Fibroblast of lung (primary cell): ENCODE measurements at regions not wholly inside any gene's neighbourhood (a gene's known extent, or its start where the extent isn't known, plus 50 kb on each side); places are given as distances from the start of the nearest gene placed in this dataset.

ENCODE experiments used
- DNase-seq, 2 donors: peaks; one replicate each; pipeline versions ENCODE4 v3.0.0 to v3.0.0-alpha.2; 2010; ENCODE audit warnings: low read depth in 2 of 2
- H2AFZ ChIP-seq: 2 replicates; pipeline ENCODE4 v1.5.1; 2012; ENCODE audit warnings: low read length, control low read depth, inconsistent platforms
- H3K27ac ChIP-seq: 2 replicates; pipeline ENCODE4 v1.5.1; 2011; ENCODE audit warnings: low read length, control low read depth; ENCODE audit not compliant: insufficient read depth
- H3K27me3 ChIP-seq: 2 replicates; pipeline ENCODE4 v1.5.1; 2011; ENCODE audit warnings: mild to moderate bottlenecking, low read length; ENCODE audit not compliant: control insufficient read depth, insufficient read depth
- H3K36me3 ChIP-seq: 2 replicates; pipeline ENCODE4 v1.5.1; 2011; ENCODE audit warnings: low read length; ENCODE audit not compliant: control insufficient read depth, insufficient read depth
- H3K4me1 ChIP-seq: 2 replicates; pipeline ENCODE4 v1.5.1; 2011; ENCODE audit warnings: low read length; ENCODE audit not compliant: control insufficient read depth, insufficient read depth; ENCODE audit errors: extremely low read depth
- H3K4me2 ChIP-seq: 2 replicates; pipeline ENCODE4 v1.5.1; 2011; ENCODE audit warnings: low read length, control low read depth; ENCODE audit not compliant: insufficient read depth; ENCODE audit errors: extremely low read depth
- H3K4me3 ChIP-seq, 4 experiments: fragments of 200-600 bp in 1 of 4; sonication (generic) in 1 of 4; replicated peaks in 1 of 4; 2 replicates each; pipeline ENCODE4 v1.5.1; 2011 to 2016; ENCODE audit warnings: low read length in 4 of 4, low read depth in 3 of 4, mild to moderate bottlenecking in 3 of 4, control low read depth in 2 of 4, inconsistent platforms in 1 of 4, mixed read lengths in 1 of 4; ENCODE audit not compliant: insufficient read depth in 1 of 4; ENCODE audit errors: control extremely low read depth in 1 of 4
- H3K79me2 ChIP-seq: 2 replicates; pipeline ENCODE4 v1.5.1; 2012; ENCODE audit warnings: mild to moderate bottlenecking, low read length, inconsistent platforms; ENCODE audit not compliant: control insufficient read depth, insufficient read depth
- H3K9ac ChIP-seq: 2 replicates; pipeline ENCODE4 v1.5.1; 2011; ENCODE audit warnings: mild to moderate bottlenecking, low read length, control low read depth; ENCODE audit not compliant: insufficient read depth
- H3K9me3 ChIP-seq: 2 replicates; pipeline ENCODE4 v1.5.1; 2012; ENCODE audit warnings: low read depth, low read length; ENCODE audit not compliant: control insufficient read depth, insufficient read depth
- H4K20me1 ChIP-seq: 2 replicates; pipeline ENCODE4 v1.5.1; 2011; ENCODE audit warnings: low read length; ENCODE audit not compliant: control insufficient read depth, insufficient read depth; ENCODE audit errors: extremely low read depth
- EZH2 ChIP-seq: IDR thresholded peaks from 2 replicates; pipeline ENCODE4 v1.5.1; 2012; ENCODE audit warnings: low read length, control low read depth, mild to moderate bottlenecking; ENCODE audit errors: missing control alignments
- TF ChIP-seq, protein P1 (sequence below), 2 donors: IDR thresholded peaks in 1 of 2; conservative IDR thresholded peaks in 1 of 2; 1 replicate in 1 of 2; 2 replicates in 1 of 2; pipeline ENCODE4 v1.5.1; 2011 to 2012; ENCODE audit warnings: low read length in 2 of 2, control low read depth in 1 of 2, inconsistent platforms in 1 of 2, low read depth in 1 of 2, mild to moderate bottlenecking in 1 of 2

DNA sequence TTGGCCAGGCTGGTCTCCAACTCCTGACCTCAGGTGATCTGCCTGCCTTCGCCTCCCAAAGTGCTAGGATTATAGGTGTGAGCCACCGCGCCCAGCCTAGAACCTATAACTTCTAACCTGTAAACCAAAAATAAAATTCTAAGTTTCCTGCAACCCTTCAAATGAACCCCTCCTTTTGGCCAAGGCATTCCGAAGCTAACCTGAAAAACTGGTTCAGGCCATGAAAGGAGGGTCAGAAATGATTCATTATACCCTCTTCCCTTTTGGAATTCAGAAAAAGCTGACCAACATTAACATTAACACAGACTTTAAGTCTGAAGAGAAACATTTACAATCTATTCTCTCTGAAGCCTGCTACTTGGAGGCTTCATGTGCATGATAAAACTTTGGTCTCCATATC is 165.1 kb downstream of the TINAG start:
- TF ChIP-seq, protein P1, sequence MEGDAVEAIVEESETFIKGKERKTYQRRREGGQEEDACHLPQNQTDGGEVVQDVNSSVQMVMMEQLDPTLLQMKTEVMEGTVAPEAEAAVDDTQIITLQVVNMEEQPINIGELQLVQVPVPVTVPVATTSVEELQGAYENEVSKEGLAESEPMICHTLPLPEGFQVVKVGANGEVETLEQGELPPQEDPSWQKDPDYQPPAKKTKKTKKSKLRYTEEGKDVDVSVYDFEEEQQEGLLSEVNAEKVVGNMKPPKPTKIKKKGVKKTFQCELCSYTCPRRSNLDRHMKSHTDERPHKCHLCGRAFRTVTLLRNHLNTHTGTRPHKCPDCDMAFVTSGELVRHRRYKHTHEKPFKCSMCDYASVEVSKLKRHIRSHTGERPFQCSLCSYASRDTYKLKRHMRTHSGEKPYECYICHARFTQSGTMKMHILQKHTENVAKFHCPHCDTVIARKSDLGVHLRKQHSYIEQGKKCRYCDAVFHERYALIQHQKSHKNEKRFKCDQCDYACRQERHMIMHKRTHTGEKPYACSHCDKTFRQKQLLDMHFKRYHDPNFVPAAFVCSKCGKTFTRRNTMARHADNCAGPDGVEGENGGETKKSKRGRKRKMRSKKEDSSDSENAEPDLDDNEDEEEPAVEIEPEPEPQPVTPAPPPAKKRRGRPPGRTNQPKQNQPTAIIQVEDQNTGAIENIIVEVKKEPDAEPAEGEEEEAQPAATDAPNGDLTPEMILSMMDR (conservative IDR thresholded peaks at IDR 0.05 in 1 of 2, IDR thresholded peaks at IDR 0.05 in 1 of 2; ENCODE audit: low read depth in 1 of 2, low read length in 2 of 2) = no peak
- no peak for TF ChIP-seq EZH2
- no peak for DNase-seq

DNA sequence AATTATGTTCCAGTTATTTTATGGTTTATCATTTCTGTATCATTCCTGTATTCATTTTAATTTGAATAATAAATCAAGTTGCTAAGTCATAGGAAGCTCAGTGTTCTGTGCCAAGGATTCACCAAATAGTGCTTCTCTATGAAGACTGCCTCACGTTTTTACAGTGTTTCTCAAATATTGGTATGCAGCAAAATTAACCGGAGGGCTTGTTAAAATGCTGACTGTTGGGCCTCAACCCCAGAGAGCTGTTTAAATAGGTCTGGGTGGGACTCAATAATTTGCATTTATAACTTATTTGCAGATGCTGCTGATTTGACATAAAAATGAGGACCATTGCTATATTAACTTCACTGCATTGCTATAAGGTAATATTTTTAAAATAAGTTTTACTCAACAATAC is 166.7 kb downstream of the TINAG start:
- no peak for TF ChIP-seq EZH2
- TF ChIP-seq, protein P1 (conservative IDR thresholded peaks at IDR 0.05 in 1 of 2, IDR thresholded peaks at IDR 0.05 in 1 of 2; ENCODE audit: low read depth in 1 of 2, low read length in 2 of 2) = no peak
- H3K9ac ChIP-seq = no peak overlapping the region
- no peak overlapping the region for H3K4me3 ChIP-seq
- H3K27me3 ChIP-seq = no peaks in the 10 kb centered on the region
- H3K9me3 ChIP-seq = no peaks in the 10 kb centered on the region
- H4K20me1 ChIP-seq = no peaks in the 10 kb centered on the region
- no peaks in the 10 kb centered on the region for H3K36me3 ChIP-seq
- H3K27ac ChIP-seq = no peak overlapping the region
- no peak overlapping the region for H3K4me2 ChIP-seq
- DNase-seq = no peak
- H3K4me1 ChIP-seq = no peaks in the 10 kb centered on the region
- H2AFZ ChIP-seq = no peak overlapping the region
- no peaks in the 10 kb centered on the region for H3K79me2 ChIP-seq

More for the DNA sequence above, 165.1 kb downstream of the TINAG start:
- no peaks in the 10 kb centered on the region for H3K27me3 ChIP-seq
- H3K79me2 ChIP-seq = no peaks in the 10 kb centered on the region
- H3K4me3 ChIP-seq = no peak overlapping the region
- H3K27ac ChIP-seq = no peak overlapping the region
- H3K9me3 ChIP-seq = no peaks in the 10 kb centered on the region
- no peaks in the 10 kb centered on the region for H3K36me3 ChIP-seq
- H3K9ac ChIP-seq = no peak overlapping the region
- no peak overlapping the region for H2AFZ ChIP-seq
- H4K20me1 ChIP-seq = no peaks in the 10 kb centered on the region
- H3K4me2 ChIP-seq = no peak overlapping the region
- H3K4me1 ChIP-seq = no peaks in the 10 kb centered on the region

DNA sequence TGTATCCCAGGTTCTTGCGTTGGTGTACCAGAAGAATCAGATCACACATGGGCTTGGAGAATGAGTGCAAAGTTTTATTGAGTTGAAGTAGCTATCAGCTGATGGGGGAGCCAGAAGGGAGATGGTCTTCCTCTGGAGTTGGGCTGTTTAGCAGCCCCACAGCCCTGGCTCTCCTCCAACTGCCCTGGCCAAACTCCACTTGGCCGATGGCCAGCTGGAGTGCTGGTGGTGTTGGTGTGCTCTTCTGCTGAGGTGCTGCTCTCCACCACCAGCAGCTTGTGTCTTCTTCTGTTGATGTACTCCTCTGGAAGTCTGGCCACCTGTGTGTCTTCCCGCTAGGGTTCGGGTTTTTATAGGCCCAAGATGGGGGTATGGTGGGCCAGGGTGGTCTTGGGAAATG is 172.8 kb downstream of the TINAG start:
- TF ChIP-seq, protein P1 (conservative IDR thresholded peaks at IDR 0.05 in 1 of 2, IDR thresholded peaks at IDR 0.05 in 1 of 2; ENCODE audit: low read depth in 1 of 2, low read length in 2 of 2) = no peak
- TF ChIP-seq EZH2 = no peak
- DNase-seq = no peak
- no peak overlapping the region for H2AFZ ChIP-seq

More for the DNA sequence above, 172.8 kb downstream of the TINAG start:
- no peaks in the 10 kb centered on the region for H3K4me1 ChIP-seq
- no peak overlapping the region for H3K4me3 ChIP-seq
- H3K27me3 ChIP-seq = no peaks in the 10 kb centered on the region
- no peak overlapping the region for H3K27ac ChIP-seq
- H3K36me3 ChIP-seq = no peaks in the 10 kb centered on the region
- H3K79me2 ChIP-seq = no peaks in the 10 kb centered on the region
- H3K4me2 ChIP-seq = no peak overlapping the region
- no peaks in the 10 kb centered on the region for H4K20me1 ChIP-seq
- H3K9me3 ChIP-seq = no peaks in the 10 kb centered on the region
- H3K9ac ChIP-seq = no peak overlapping the region
